ENCODE measurements at regions not wholly inside any gene's neighbourhood (a gene's known extent, or its start where the extent isn't known, plus 50 kb on each side); places are given as distances from the start of the nearest gene placed in this dataset.

- Histone ChIP-seq H3K36me3 (ENCODE audit: low read depth, low read length) (no peaks in the 10 kb centered on the region), H2AFZ (ENCODE audit: low read length) (no peak overlapping the region), H3K9ac (ENCODE audit: low read length) (no peak overlapping the region), H3K4me1 (ENCODE audit: insufficient read depth, low read length) (no peaks in the 10 kb centered on the region), H3K9me2 (replicated peaks; ENCODE audit: low read length) (no peaks in the 10 kb centered on the region), H3K4me2 (ENCODE audit: low read length) (no peak overlapping the region), H3K27me3 (ENCODE audit: low read length) (peaks cover 7% of the 10 kb centered on the region; the same call in 1 of the 2 replicates), H3K4me3 (ENCODE audit: low read length) (no peak overlapping the region), H3K9me3 (ENCODE audit: low read length) (no peaks in the 10 kb centered on the region), H3F3A (ENCODE audit: low read length, unreplicated experiment) (no peaks in the 10 kb centered on the region), H4K20me1 (ENCODE audit: low read length) (no peaks in the 10 kb centered on the region), H3K79me2 (ENCODE audit: low read length) (no peaks in the 10 kb centered on the region), H3K27ac (ENCODE audit: low read length) (no peak overlapping the region)
- no TSS peak for BruUV-seq (replicated peaks)
- CTCF ChIA-PET: no interaction called here
- intact Hi-C loops (cut with micrococcal nuclease): no loop called here
- no peak for DNase-seq
- POLR2A ChIA-PET (ENCODE audit: unreplicated experiment): no interaction called here
- ATAC-seq: no peak
- TF ChIP-seq EZH2phosphoT487 (IDR thresholded peaks at IDR 0.05; ENCODE audit: borderline replicate concordance, low read length) (no peak), CTCF (conservative IDR thresholded peaks at IDR 0.05; ENCODE audit: low read depth, low read length) (no peak), EZH2 (IDR thresholded peaks at IDR 0.05; ENCODE audit: low read length, unreplicated experiment) (no peak)
These were observed 322.2 kb downstream of the TMEM121 start for GRCh38 chr14:105848570-105848969.

GRCh38 chr14:105849933-105850626 lies 323.7 kb downstream of the TMEM121 start:
- Histone ChIP-seq H3K4me2 (ENCODE audit: low read length) (no peak overlapping the region), H3K36me3 (ENCODE audit: low read depth, low read length) (no peaks in the 10 kb centered on the region), H3K4me1 (ENCODE audit: insufficient read depth, low read length) (no peaks in the 10 kb centered on the region), H3K27ac (ENCODE audit: low read length) (no peak overlapping the region), H3K9me3 (ENCODE audit: low read length) (no peaks in the 10 kb centered on the region), H2AFZ (ENCODE audit: low read length) (no peak overlapping the region), H3F3A (ENCODE audit: low read length, unreplicated experiment) (no peaks in the 10 kb centered on the region), H3K9ac (ENCODE audit: low read length) (no peak overlapping the region), H3K79me2 (ENCODE audit: low read length) (no peaks in the 10 kb centered on the region), H3K27me3 (ENCODE audit: low read length) (peaks cover 7% of the 10 kb centered on the region; the same call in 1 of the 2 replicates), H3K9me2 (replicated peaks; ENCODE audit: low read length) (no peaks in the 10 kb centered on the region), H3K4me3 (ENCODE audit: low read length) (no peak overlapping the region), H4K20me1 (ENCODE audit: low read length) (no peaks in the 10 kb centered on the region)
- no peak for ATAC-seq
- POLR2A ChIA-PET (ENCODE audit: unreplicated experiment): no interaction called here
- CTCF ChIA-PET: no interaction called here
- DNase-seq: no peak
- intact Hi-C loops (cut with micrococcal nuclease): no loop called here
- no peak for TF ChIP-seq EZH2 (IDR thresholded peaks at IDR 0.05; ENCODE audit: low read length, unreplicated experiment)
- TF ChIP-seq CTCF (conservative IDR thresholded peaks at IDR 0.05; ENCODE audit: low read depth, low read length): no peak
- no peak for TF ChIP-seq EZH2phosphoT487 (IDR thresholded peaks at IDR 0.05; ENCODE audit: borderline replicate concordance, low read length)
- BruUV-seq (replicated peaks): no TSS peak

- CTCF ChIA-PET: no interaction called here
- BruUV-seq (replicated peaks): no TSS peak
These were observed 324.6 kb downstream of the TMEM121 start for GRCh38 chr14:105850853-105851581.

More at GRCh38 chr14:105850853-105851581, 324.6 kb downstream of the TMEM121 start:
- DNase-seq (no peak), ATAC-seq (no peak)
- no peaks in the 10 kb centered on the region for H3F3A ChIP-seq (ENCODE audit: low read length, unreplicated experiment)
- no peak overlapping the region for H2AFZ ChIP-seq (ENCODE audit: low read length)
- H3K9ac ChIP-seq (ENCODE audit: low read length): no peak overlapping the region
- no peak for TF ChIP-seq CTCF (conservative IDR thresholded peaks at IDR 0.05; ENCODE audit: low read depth, low read length)
- TF ChIP-seq EZH2phosphoT487 (IDR thresholded peaks at IDR 0.05; ENCODE audit: borderline replicate concordance, low read length): no peak
- H3K79me2 ChIP-seq (ENCODE audit: low read length): no peaks in the 10 kb centered on the region
- intact Hi-C loops (cut with micrococcal nuclease): no loop called here
- H3K9me3 ChIP-seq (ENCODE audit: low read length): no peaks in the 10 kb centered on the region
- H4K20me1 ChIP-seq (ENCODE audit: low read length): no peaks in the 10 kb centered on the region
- peaks cover 7% of the 10 kb centered on the region; the same call in 1 of the 2 replicates for H3K27me3 ChIP-seq (ENCODE audit: low read length)
- H3K27ac ChIP-seq (ENCODE audit: low read length): no peak overlapping the region
- no peak overlapping the region for H3K4me3 ChIP-seq (ENCODE audit: low read length)
- no peaks in the 10 kb centered on the region for H3K9me2 ChIP-seq (replicated peaks; ENCODE audit: low read length)
- POLR2A ChIA-PET (ENCODE audit: unreplicated experiment): no interaction called here
- H3K36me3 ChIP-seq (ENCODE audit: low read depth, low read length): no peaks in the 10 kb centered on the region
- no peak overlapping the region for H3K4me2 ChIP-seq (ENCODE audit: low read length)
- H3K4me1 ChIP-seq (ENCODE audit: insufficient read depth, low read length): no peaks in the 10 kb centered on the region
